HFFc6 (cell line): ENCODE measurements at regions not wholly inside any gene's neighbourhood (a gene's known extent, or its start where the extent isn't known, plus 50 kb on each side); places are given as distances from the start of the nearest gene placed in this dataset.
"Not testable (repeated sequence)": the region's sequence is repeated elsewhere in the genome, so short reads cannot be mapped to it uniquely, and the experiment has no call there.

Experiments
- DNase-seq: peaks from one replicate; pipeline ENCODE4 v3.0.0-alpha.2; 2018
- H3K27ac Mint-ChIP-seq: 2 replicates; pipeline ENCODE4 v1.8.0; 2020; ENCODE audit warnings: mild to moderate bottlenecking, mixed read lengths
- H3K27me3 Mint-ChIP-seq: 2 replicates; pipeline ENCODE4 v1.8.0; 2021; ENCODE audit warnings: mild to moderate bottlenecking, moderate library complexity, mixed read lengths; ENCODE audit not compliant: insufficient read depth
- H3K36me3 Mint-ChIP-seq: 2 replicates; pipeline ENCODE4 v1.8.0; 2021; ENCODE audit warnings: low read depth, mixed read lengths
- H3K4me1 Mint-ChIP-seq: 2 replicates; pipeline ENCODE4 v1.8.0; 2020; ENCODE audit warnings: low read depth, mixed read lengths
- H3K4me3 Mint-ChIP-seq: 2 replicates; pipeline ENCODE4 v1.8.0; 2020; ENCODE audit warnings: mild to moderate bottlenecking, moderate library complexity, mixed read lengths
- H3K9me3 Mint-ChIP-seq: 2 replicates; pipeline ENCODE4 v1.8.0; 2020; ENCODE audit warnings: mild to moderate bottlenecking, mixed read lengths
- CTCF ChIP-seq: fragments of 200-600 bp; sonication (generic); IDR thresholded peaks from 2 replicates; pipeline ENCODE4 v1.5.0; 2021; ENCODE audit warnings: antibody characterized with exemption, mild to moderate bottlenecking

DNA sequence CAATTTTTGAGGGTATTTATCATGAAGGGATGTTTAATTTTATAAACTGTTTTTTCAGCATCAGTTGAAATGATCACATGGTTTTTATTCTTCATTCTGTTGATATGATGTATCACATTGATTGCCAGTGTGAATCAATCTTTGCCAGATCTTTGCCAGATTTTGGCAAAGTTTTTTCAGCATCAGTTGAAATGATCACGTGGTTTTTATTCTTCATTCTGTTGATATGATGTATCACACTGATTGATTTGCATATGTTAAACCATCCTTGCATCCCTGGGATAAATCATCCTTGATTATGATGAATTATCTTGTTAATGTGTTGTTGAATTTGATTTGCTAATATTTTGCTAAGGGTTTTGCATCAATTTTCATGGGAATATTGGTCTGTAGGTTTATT lies 140.9 kb upstream of the TAS2R1 start:
- Mint-ChIP-seq H3K4me1 (peaks cover 43% of the 10 kb centered on the region), H3K9me3 (no peaks in the 10 kb centered on the region), H3K27ac (no peak overlapping the region), H3K4me3 (no peak overlapping the region), H3K36me3 (no peaks in the 10 kb centered on the region), H3K27me3 (no peaks in the 10 kb centered on the region)
- no peak for DNase-seq
- no peak for TF ChIP-seq CTCF

DNA sequence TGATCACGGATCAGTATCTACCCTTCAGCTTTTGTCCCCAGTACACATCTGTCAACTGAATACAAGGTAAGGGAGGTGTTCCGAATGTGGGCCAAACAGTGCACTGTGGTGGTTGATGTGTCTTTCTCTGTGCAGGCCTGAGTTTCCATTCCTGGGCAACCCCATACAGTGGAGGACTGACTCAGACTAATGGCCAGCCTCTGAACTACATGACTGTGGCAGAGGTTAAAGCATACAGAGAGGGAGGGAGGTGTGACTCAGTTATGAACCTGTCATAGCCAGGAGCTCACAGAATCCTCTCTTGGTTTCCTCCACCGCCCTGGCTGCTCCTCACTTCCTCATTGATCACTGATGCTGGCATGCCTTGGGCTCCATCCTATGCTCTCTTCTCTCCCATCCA lies 136.4 kb upstream of the TAS2R1 start:
- H3K9me3 Mint-ChIP-seq, result no peaks in the 10 kb centered on the region
- no peaks in the 10 kb centered on the region for H3K36me3 Mint-ChIP-seq
- peak overlapping the region; percentile 48 for H3K27ac Mint-ChIP-seq
- H3K4me3 Mint-ChIP-seq, result no peak overlapping the region
- TF ChIP-seq CTCF, result peak; percentile 66
- H3K4me1 Mint-ChIP-seq, result peaks cover 52% of the 10 kb centered on the region
- DNase-seq, result peak; percentile 76
- H3K27me3 Mint-ChIP-seq, result no peaks in the 10 kb centered on the region

GRCh38 chr5:9765419-9766140 lies 135.4 kb upstream of the TAS2R1 start:
- H3K4me1 Mint-ChIP-seq, result peaks cover 52% of the 10 kb centered on the region
- peak overlapping the region; percentile 52 for H3K4me3 Mint-ChIP-seq
- no peaks in the 10 kb centered on the region for H3K27me3 Mint-ChIP-seq
- TF ChIP-seq CTCF, result no peak
- peak overlapping the region; percentile 57 for H3K27ac Mint-ChIP-seq
- H3K36me3 Mint-ChIP-seq, result no peaks in the 10 kb centered on the region
- H3K9me3 Mint-ChIP-seq, result no peaks in the 10 kb centered on the region
- DNase-seq, result peak; percentile 70

DNA sequence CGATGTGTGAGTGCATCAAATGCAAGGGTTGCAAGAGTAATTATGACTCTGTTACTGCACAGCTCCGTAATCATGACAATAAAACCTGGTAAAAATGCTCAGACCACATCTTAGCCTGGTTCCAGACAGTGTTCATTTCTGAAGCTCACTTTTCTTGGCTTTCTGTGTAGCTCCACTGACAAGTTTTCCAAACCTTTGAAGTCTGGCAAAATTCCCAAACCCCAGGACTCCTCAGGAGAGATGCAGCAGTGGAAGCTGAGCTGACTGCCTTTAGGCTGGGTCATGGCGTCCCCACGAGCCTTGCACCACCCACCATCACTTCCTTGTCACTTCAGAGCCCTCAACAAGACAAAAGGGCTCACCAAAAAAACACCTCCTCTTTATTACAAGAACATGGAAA lies 131.6 kb upstream of the TAS2R1 start:
- no peaks in the 10 kb centered on the region for H3K27me3 Mint-ChIP-seq
- DNase-seq, result no peak
- peaks cover 36% of the 10 kb centered on the region for H3K4me1 Mint-ChIP-seq
- no peak for TF ChIP-seq CTCF
- no peak overlapping the region for H3K27ac Mint-ChIP-seq
- H3K4me3 Mint-ChIP-seq, result no peak overlapping the region
- H3K9me3 Mint-ChIP-seq, result no peaks in the 10 kb centered on the region
- H3K36me3 Mint-ChIP-seq, result no peaks in the 10 kb centered on the region

DNA sequence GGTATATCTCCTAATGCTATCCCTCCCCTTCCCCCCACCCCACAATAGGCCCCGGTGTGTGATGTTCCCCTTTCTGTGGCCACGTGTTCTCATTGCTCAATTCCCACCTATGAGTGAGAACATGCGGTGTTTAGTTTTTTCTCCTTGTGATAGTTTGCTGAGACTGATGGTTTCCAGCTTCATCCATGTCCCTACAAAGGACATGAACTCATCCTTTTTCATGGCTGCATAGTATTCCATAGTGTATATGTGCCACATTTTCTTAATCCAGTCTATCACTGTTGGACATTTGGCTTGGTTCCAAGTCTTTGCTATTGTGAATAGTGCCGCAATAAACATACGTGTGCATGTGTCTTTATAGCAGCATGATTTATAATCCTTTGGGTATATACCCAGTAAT lies 122.5 kb upstream of the TAS2R1 start:
- H3K4me3 Mint-ChIP-seq, DNase-seq, H3K27ac Mint-ChIP-seq, H3K4me1 Mint-ChIP-seq, H3K36me3 Mint-ChIP-seq, H3K9me3 Mint-ChIP-seq, H3K27me3 Mint-ChIP-seq: not testable (repeated sequence)

GRCh38 chr5:9743507-9743906 lies 113.4 kb upstream of the TAS2R1 start:
- DNase-seq, result no peak
- TF ChIP-seq CTCF, result no peak
- no peak overlapping the region for H3K4me3 Mint-ChIP-seq
- no peaks in the 10 kb centered on the region for H3K4me1 Mint-ChIP-seq
- peaks cover 8% of the 10 kb centered on the region; the same call in 1 of the 2 replicates for H3K9me3 Mint-ChIP-seq
- peaks cover 9% of the 10 kb centered on the region for H3K36me3 Mint-ChIP-seq
- no peak overlapping the region for H3K27ac Mint-ChIP-seq
- H3K27me3 Mint-ChIP-seq, result no peaks in the 10 kb centered on the region; the same call in 1 of the 2 replicates
